Suprapubic skin (tissue), 4 donors: ENCODE measurements at regions not wholly inside any gene's neighbourhood (a gene's known extent, or its start where the extent isn't known, plus 50 kb on each side); places are given as distances from the start of the nearest gene placed in this dataset.
A peak's percentile ranks its signal among the peaks of the same experiment; 100 is the strongest.

Source experiments
- DNase-seq, 2 donors: peaks; one replicate each; pipeline ENCODE4 v3.0.0-alpha.2; 2019; ENCODE audit warnings: low spot score in 2 of 2
- H3K27ac ChIP-seq: fragments of 200-600 bp; sonication (generic); one replicate; pipeline ENCODE4 v1.5.1; 2019
- H3K27me3 ChIP-seq: fragments of 200-600 bp; sonication (generic); one replicate; pipeline ENCODE4 v1.5.1; 2019
- H3K36me3 ChIP-seq: fragments of 200-600 bp; sonication (generic); one replicate; pipeline ENCODE4 v1.5.1; 2019
- H3K4me1 ChIP-seq: fragments of 200-600 bp; sonication (generic); one replicate; pipeline ENCODE4 v1.5.1; 2019
- H3K4me3 ChIP-seq: fragments of 200-600 bp; sonication (generic); one replicate; pipeline ENCODE4 v1.5.1; 2019; ENCODE audit warnings: mild to moderate bottlenecking
- H3K9me3 ChIP-seq: fragments of 200-600 bp; sonication (generic); one replicate; pipeline ENCODE4 v1.5.1; 2019
- CTCF ChIP-seq, 2 donors: fragments of 200-600 bp in 1 of 2; fragments of 450-650 bp in 1 of 2; sonication (generic) in 1 of 2; IDR thresholded peaks; one replicate each; pipeline ENCODE4 v1.5.1; 2016 to 2019; ENCODE audit warnings: antibody characterized with exemption in 2 of 2, mild to moderate bottlenecking in 1 of 2, moderate library complexity in 1 of 2
- EP300 ChIP-seq: sonication (generic); formaldehyde crosslinking; IDR thresholded peaks from one replicate; pipeline ENCODE4 v1.6.1; 2017; ENCODE audit warnings: antibody characterized with exemption
- POLR2A ChIP-seq, 2 donors: fragments of 450-650 bp; IDR thresholded peaks; one replicate each; pipeline ENCODE4 v1.6.1; 2017; ENCODE audit warnings: antibody characterized with exemption in 2 of 2, mild to moderate bottlenecking in 2 of 2, moderate library complexity in 2 of 2
- POLR2AphosphoS5 ChIP-seq, 3 donors: sonication (generic); formaldehyde crosslinking; IDR thresholded peaks; one replicate each; pipeline ENCODE4 v1.6.1; 2017; ENCODE audit warnings: antibody characterized with exemption in 3 of 3
- WGBS: methylation state at CpG from one replicate; pipeline ENCODE4 v1.1.5; 2018; 5-methylcytosine and 5-hydroxymethylcytosine counted together

DNA sequence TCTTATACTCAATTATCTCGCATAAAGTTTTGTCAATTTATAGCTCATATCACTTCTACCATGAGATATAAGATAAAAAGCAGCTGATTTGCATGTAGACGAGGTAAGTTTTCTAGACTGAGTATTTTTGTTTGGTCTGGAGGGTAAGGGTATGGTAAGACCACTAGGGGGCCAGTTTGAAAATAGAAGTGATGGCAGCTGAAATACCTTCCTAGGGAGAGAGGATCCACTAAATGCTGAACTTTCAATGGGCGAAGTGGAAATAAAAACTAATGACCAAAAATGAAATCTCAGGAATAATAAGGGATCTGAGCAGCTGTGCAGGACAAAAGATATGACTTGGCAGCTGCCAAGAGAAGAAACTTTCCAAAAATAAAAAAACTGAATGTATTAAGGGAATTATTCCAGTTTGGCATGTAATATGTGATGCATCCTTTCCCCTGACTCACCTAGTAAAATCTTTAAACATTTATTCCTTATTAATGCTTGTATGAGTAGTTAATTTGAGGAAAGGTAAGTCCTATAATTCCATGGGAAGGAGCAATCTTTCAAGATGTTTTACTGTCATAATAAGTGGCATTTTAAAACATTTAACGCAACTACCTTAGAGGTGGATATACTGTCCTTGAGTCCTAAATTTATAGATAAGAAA is 754.5 kb downstream of the C12orf50 start:
- Histone ChIP-seq H3K27me3 (no peaks in the 10 kb centered on the region), H3K36me3 (no peaks in the 10 kb centered on the region), H3K9me3 (no peaks in the 10 kb centered on the region), H3K4me3 (no peak overlapping the region), H3K27ac (no peak overlapping the region), H3K4me1 (no peaks in the 10 kb centered on the region)
- no peak for TF ChIP-seq CTCF (IDR thresholded peaks at IDR 0.05)
- TF ChIP-seq POLR2A (IDR thresholded peaks at IDR 0.05), result no peak
- 51% methylated on average over 4 of the region's 4 CpGs for WGBS
- DNase-seq, result no peak

DNA sequence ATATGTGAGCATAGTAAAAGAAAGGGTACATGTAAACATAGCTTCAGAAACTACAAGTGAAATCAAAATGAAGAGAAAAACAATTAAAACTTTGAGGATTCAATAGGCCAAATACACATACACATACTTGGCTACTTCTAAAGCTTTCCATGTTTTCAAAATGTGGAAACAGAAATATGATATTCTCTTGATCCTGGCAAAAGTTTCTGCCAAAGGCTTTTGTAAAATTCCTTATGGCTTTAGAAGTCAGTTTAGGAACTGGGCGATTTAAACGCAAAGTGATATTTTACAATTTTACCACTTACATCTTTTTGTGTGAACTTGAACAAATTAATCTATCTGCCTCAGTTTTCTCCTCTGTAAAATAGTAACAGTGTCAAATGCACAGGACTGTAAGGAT is 756.4 kb downstream of the C12orf50 start:
- H3K36me3 ChIP-seq, result no peaks in the 10 kb centered on the region
- no peaks in the 10 kb centered on the region for H3K4me1 ChIP-seq
- no peaks in the 10 kb centered on the region for H3K9me3 ChIP-seq
- DNase-seq, result no peak
- H3K27ac ChIP-seq, result no peak overlapping the region
- no peaks in the 10 kb centered on the region for H3K27me3 ChIP-seq
- TF ChIP-seq EP300, result no peak
- TF ChIP-seq POLR2A (IDR thresholded peaks at IDR 0.05), result no peak
- no peak for TF ChIP-seq POLR2AphosphoS5 (IDR thresholded peaks at IDR 0.05)
- TF ChIP-seq CTCF (IDR thresholded peaks at IDR 0.05), result no peak
- 78% methylated on average over 2 of the region's 2 CpGs for WGBS
- no peak overlapping the region for H3K4me3 ChIP-seq

DNA sequence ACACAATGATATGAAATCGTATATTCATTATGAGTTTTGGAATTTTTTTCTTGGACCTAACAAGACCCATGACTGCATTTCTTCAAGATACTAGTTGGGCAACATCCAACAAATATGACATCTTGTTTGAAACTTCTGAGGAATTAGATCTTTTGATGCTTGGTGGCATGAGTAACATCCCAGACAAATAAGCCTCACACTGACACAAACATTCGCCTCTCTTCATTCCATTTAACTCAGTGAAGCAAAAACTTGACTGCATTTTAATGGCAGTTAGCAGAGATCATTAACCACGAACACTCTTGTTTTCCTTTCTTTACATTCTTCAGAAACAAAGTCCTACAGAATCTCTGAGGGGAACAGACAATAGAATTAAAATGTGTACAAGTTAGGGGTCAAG is 758.3 kb downstream of the C12orf50 start:
- WGBS, result 57% methylated on average over 3 of the region's 3 CpGs
- Histone ChIP-seq H3K4me3 (no peak overlapping the region), H3K4me1 (no peaks in the 10 kb centered on the region), H3K27me3 (no peaks in the 10 kb centered on the region), H3K36me3 (no peaks in the 10 kb centered on the region), H3K27ac (no peak overlapping the region), H3K9me3 (no peaks in the 10 kb centered on the region)
- no peak for TF ChIP-seq POLR2AphosphoS5 (IDR thresholded peaks at IDR 0.05)
- TF ChIP-seq POLR2A (IDR thresholded peaks at IDR 0.05), result no peak
- no peak for TF ChIP-seq CTCF (IDR thresholded peaks at IDR 0.05)
- no peak for TF ChIP-seq EP300
- DNase-seq, result no peak

- TF ChIP-seq EP300 (no peak), POLR2AphosphoS5 (IDR thresholded peaks at IDR 0.05) (no peak), CTCF (IDR thresholded peaks at IDR 0.05) (peak in 1 of 2 donors; percentile 9)
- 56% methylated on average over 2 of the region's 2 CpGs for WGBS
Observed at GRCh38 chr12:87266305-87266704, 762.9 kb downstream of the C12orf50 start.

DNA sequence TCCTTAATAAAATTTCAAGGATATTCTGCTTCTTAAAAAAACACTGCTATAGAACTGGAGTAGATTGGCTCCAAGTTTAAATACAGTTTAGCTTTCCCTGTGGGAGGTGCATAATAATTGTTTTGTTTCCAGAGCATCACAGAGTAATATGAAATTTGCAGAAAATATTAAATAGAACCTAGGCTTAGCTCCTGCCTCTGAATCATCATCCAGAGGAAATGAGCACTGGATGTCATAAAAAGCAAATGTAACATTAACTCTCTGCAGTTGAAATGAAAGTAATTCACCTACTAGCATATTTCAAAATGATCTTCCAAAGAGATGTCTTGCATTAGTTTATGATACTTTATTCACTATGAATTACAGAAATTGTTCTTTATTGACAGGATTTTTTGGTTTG is 769.8 kb downstream of the C12orf50 start:
- Histone ChIP-seq H3K36me3 (no peaks in the 10 kb centered on the region), H3K4me3 (no peak overlapping the region), H3K27ac (no peak overlapping the region), H3K4me1 (no peaks in the 10 kb centered on the region), H3K27me3 (no peaks in the 10 kb centered on the region), H3K9me3 (no peaks in the 10 kb centered on the region)
- TF ChIP-seq EP300 (no peak), CTCF (IDR thresholded peaks at IDR 0.05) (no peak), POLR2A (IDR thresholded peaks at IDR 0.05) (no peak), POLR2AphosphoS5 (IDR thresholded peaks at IDR 0.05) (no peak)
- no peak for DNase-seq

More at GRCh38 chr12:87266305-87266704, 762.9 kb downstream of the C12orf50 start:
- H3K27me3 ChIP-seq, result no peaks in the 10 kb centered on the region
- no peak overlapping the region for H3K4me3 ChIP-seq
- no peaks in the 10 kb centered on the region for H3K4me1 ChIP-seq
- no peak overlapping the region for H3K27ac ChIP-seq
- no peaks in the 10 kb centered on the region for H3K9me3 ChIP-seq
- no peak for DNase-seq
- H3K36me3 ChIP-seq, result no peaks in the 10 kb centered on the region
